Memory B cell (primary cell): ENCODE measurements at regions not wholly inside any gene's neighbourhood (a gene's known extent, or its start where the extent isn't known, plus 50 kb on each side); places are given as distances from the start of the nearest gene placed in this dataset.

Experiments used
- ATAC-seq: fragments of 150-1000 bp; cut with Tn5 transposase; 2 replicates; pipeline ENCODE4 v1.10.0; 2021; ENCODE audit warnings: low read depth, mild to moderate bottlenecking, moderate library complexity
- DNase-seq, 2 donors: peaks; one replicate each; pipeline ENCODE4 v3.0.0; 2022; ENCODE audit warnings: low spot score in 2 of 2
- H3K27ac Mint-ChIP-seq: one replicate; pipeline ENCODE4 v1.8.0; 2022; ENCODE audit warnings: mild to moderate bottlenecking, moderate library complexity, mixed read lengths
- H3K27me3 Mint-ChIP-seq: one replicate; pipeline ENCODE4 v1.8.0; 2022; ENCODE audit warnings: mixed read lengths
- H3K36me3 Mint-ChIP-seq: one replicate; pipeline ENCODE4 v1.8.0; 2022; ENCODE audit warnings: mild to moderate bottlenecking, mixed read lengths
- H3K4me1 Mint-ChIP-seq: one replicate; pipeline ENCODE4 v1.8.0; 2022; ENCODE audit warnings: mixed read lengths
- H3K4me3 Mint-ChIP-seq: one replicate; pipeline ENCODE4 v1.8.0; 2022; ENCODE audit warnings: mild to moderate bottlenecking, moderate library complexity, mixed read lengths
- H3K9me3 Mint-ChIP-seq: one replicate; pipeline ENCODE4 v1.8.0; 2022; ENCODE audit warnings: mixed read lengths

DNA sequence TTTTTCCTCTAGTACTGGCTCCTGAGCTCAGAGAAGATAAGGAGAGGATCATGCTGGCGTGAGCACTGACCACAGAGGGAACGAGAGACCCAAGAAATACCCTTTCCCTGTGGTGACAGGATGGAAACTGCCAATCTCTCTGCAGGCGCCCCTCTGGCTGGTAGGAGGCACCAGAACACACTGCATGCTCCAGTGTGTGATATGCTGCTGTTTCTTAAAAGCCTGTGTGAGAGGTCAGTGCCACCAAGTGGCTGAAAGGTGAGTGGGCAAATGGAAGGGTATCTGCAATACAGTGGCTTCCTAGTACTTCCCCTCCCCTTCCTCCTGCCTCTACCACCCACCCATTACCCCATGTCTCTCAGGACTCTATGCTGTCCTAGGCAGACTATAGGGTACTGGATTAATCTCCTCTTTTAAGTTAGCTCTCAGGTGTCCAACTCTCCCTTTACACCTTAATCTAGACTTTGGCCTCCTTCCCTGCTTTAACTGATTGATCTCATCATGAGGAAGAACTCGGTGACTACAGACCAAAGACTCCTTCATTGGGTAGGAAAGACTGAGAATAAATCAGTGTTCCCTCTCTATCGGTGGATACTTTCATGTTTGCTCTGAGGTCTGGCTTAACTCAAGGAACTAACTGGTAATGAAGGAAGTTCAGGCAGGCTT is 283.6 kb downstream of the ADRA2A start:
- Mint-ChIP-seq H3K36me3 (no peaks in the 10 kb centered on the region), H3K4me1 (no peaks in the 10 kb centered on the region), H3K4me3 (no peak overlapping the region), H3K27me3 (peaks cover 13% of the 10 kb centered on the region), H3K9me3 (no peaks in the 10 kb centered on the region), H3K27ac (no peak overlapping the region)
- ATAC-seq (peak; percentile 70), DNase-seq (no peak)

DNA sequence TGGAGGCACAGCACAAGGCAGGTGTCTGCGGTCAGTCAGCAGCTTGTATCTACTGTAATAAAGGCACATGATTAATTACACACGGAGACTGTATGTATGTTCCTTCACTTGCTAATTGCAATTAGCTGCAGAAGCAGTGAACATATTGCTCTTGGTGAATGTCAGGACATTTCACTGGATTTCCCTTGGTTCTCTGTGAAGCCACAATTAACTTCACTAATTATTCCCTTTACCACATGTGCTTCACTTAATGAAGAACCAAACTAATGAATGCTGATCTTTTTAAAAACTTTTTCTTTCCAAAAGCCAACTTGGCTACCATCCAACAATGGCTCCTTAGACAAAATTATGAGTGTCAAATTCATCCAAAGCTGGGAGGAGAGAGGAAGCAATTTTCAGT is 290.7 kb downstream of the ADRA2A start:
- H3K9me3 Mint-ChIP-seq, result no peaks in the 10 kb centered on the region
- no peak for ATAC-seq
- H3K4me3 Mint-ChIP-seq, result no peak overlapping the region
- peaks cover 9% of the 10 kb centered on the region for H3K27me3 Mint-ChIP-seq
- no peak for DNase-seq
- H3K36me3 Mint-ChIP-seq, result no peaks in the 10 kb centered on the region
- H3K4me1 Mint-ChIP-seq, result no peaks in the 10 kb centered on the region
- no peak overlapping the region for H3K27ac Mint-ChIP-seq

DNA sequence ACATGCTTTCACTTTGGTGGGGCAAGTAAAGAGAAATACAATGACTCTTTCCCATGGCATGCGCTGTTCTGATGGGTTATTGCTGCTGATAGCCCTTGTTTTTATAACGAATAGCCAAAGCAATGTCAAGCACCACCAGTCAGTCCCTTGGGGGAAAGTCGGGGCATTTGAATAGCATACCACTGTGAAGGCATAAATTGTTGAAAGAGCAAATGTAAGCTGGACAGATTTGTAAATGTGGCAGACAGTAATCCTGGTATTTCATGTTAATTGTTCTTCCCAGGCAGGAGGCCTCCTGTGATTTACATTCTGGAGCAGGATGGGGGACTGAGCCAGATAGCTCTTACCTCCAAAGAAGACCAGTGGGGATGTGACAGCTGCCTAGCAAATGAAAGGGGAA is 293.3 kb downstream of the ADRA2A start:
- H3K9me3 Mint-ChIP-seq, result no peaks in the 10 kb centered on the region
- H3K27ac Mint-ChIP-seq, result no peak overlapping the region
- H3K27me3 Mint-ChIP-seq, result peaks cover 10% of the 10 kb centered on the region
- DNase-seq (no peak), ATAC-seq (no peak)
- H3K36me3 Mint-ChIP-seq, result no peaks in the 10 kb centered on the region
- no peak overlapping the region for H3K4me3 Mint-ChIP-seq
- no peaks in the 10 kb centered on the region for H3K4me1 Mint-ChIP-seq

DNA sequence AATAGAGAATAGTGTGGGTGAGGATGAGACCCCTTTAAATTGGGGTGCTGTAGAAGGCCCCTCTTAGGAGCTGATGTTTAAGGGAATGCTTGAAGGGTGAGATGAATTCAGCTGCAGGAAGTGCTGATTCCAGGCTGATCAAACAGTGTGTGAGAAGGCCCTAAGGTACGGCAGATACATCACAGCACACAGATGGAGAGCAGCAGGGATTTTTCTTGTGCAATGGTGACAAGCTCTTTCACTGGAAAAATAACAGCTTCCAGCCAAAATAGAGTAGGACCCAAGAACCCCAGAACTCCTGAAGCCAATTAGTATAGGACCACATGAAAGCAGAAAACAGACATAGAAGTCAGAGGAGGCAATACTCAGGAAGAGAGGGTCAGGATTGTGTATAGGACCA is 296.9 kb downstream of the ADRA2A start:
- H3K27ac Mint-ChIP-seq, result no peak overlapping the region
- no peak for ATAC-seq
- no peaks in the 10 kb centered on the region for H3K4me1 Mint-ChIP-seq
- H3K9me3 Mint-ChIP-seq, result no peaks in the 10 kb centered on the region
- H3K4me3 Mint-ChIP-seq, result no peak overlapping the region
- DNase-seq, result no peak
- H3K27me3 Mint-ChIP-seq, result peaks cover 12% of the 10 kb centered on the region
- H3K36me3 Mint-ChIP-seq, result no peaks in the 10 kb centered on the region

DNA sequence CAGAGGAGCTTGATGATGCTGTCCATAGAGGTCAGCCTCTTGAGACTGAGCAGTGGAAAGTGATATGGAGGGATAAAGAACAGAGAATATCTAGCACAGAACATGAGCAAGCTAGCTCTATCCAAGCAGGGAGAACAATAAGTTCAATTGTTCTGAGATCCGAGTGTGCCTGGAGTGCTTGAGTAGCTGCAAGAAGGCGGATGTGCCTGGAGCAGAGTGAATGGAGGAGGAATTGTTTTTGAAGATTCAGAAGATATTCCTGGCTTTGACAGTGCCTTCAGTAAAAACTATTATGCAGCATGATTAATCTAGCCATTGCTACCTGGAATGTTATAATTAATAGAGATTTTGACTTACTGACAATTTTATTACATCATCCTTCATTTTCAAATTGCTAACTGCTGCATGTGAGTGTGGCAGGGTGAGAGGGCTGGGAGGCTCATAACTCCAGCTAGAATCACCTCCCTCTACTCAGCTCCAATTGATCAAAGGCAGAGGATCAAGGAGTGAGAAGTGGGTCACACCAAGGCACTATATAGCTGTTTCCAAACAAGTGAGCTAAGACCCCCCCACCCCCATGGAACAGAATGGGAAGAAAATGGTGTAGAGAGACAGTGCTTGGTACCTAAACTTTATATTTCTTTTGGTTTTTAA is 302.8 kb downstream of the ADRA2A start:
- DNase-seq, result no peak
- Mint-ChIP-seq H3K27me3 (peaks cover 17% of the 10 kb centered on the region), H3K27ac (no peak overlapping the region), H3K4me1 (no peaks in the 10 kb centered on the region), H3K9me3 (peaks cover 3% of the 10 kb centered on the region), H3K4me3 (no peak overlapping the region), H3K36me3 (no peaks in the 10 kb centered on the region)
- no peak for ATAC-seq

DNA sequence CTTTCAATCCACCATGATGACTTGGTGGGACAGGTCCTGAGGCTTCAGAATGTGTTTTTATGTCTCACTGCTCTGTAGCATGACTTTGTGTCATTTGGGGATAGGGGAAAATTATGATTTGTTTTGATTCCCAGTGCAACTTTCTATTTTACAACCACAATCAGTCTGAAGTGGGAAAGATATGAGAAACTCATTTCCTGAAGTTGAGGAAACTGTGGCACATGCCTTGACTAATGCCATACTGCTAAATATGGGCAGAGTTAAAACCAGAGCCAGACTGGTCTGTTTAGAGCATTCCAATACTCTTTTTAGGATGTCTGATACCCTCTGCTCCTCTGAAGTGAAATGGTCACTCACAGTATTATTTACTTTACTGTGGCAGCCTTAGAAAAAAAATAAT is 307.7 kb downstream of the ADRA2A start:
- ATAC-seq, result no peak
- no peak for DNase-seq
- Mint-ChIP-seq H3K27me3 (peaks cover 16% of the 10 kb centered on the region), H3K9me3 (peaks cover 4% of the 10 kb centered on the region), H3K36me3 (no peaks in the 10 kb centered on the region), H3K4me1 (no peaks in the 10 kb centered on the region), H3K4me3 (no peak overlapping the region), H3K27ac (no peak overlapping the region)

DNA sequence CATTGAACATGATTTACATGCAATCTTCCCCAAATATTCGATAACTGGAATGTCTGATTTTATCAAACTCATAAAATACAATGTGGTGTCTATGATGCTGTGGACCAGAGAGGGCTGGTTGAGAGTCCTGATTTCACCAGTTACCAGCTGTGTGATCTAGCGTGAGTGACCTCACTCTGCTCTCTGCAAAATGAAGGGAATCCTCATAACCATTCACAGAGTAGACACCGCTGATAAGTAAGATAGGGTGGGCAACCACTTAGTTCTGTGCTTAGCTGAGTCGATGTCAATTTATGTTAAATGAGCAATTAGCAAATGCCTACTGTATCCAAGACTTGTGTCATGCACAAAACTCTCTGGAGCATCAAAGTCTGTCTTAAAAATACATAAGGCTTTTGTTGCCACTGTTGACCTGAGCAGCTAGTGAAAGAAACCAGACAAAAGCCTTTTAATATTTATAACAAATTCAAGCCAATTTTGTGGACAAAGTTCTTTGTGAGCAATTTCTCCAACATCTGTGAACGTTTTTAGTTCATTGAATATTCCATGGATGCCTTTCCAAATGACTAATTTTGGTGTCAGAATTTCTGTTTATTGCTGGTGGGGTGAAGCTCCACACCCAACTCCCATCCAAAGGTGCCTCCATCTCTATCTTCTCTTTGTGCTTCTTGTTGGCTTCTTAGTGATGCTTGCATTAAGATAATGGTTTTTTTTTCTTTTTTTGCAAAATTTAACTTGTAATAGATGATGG is 314.2 kb downstream of the ADRA2A start:
- H3K27me3 Mint-ChIP-seq, result peaks cover 14% of the 10 kb centered on the region

DNA sequence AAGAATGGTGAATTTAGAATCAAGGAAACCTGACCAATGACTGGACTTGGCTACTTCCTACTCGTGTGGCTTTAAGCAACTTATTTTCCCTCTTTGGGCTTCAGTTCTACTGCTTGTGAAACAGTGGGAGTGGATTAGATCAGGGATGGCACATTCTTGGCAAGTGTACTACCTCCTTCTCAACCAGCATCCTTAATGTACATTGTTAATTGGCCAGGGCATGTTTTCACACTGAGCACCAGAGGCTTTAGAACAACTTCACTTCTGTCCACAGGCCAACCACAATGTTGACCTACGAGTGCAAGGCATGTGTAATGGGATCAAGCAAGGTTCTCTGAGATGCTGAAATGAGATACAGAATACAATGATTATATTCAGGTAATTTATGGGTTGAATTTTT is 315.3 kb downstream of the ADRA2A start:
- ATAC-seq (no peak), DNase-seq (no peak)
- H3K4me1 Mint-ChIP-seq, result no peaks in the 10 kb centered on the region
- H3K36me3 Mint-ChIP-seq, result no peaks in the 10 kb centered on the region
- peaks cover 8% of the 10 kb centered on the region for H3K27me3 Mint-ChIP-seq
- peaks cover 1% of the 10 kb centered on the region for H3K9me3 Mint-ChIP-seq
- no peak overlapping the region for H3K27ac Mint-ChIP-seq
- no peak overlapping the region for H3K4me3 Mint-ChIP-seq

More for the DNA sequence above, 314.2 kb downstream of the ADRA2A start:
- Mint-ChIP-seq H3K36me3 (no peaks in the 10 kb centered on the region), H3K9me3 (peaks cover 1% of the 10 kb centered on the region), H3K27ac (no peak overlapping the region), H3K4me3 (no peak overlapping the region), H3K4me1 (no peaks in the 10 kb centered on the region)
- DNase-seq (no peak), ATAC-seq (no peak)

DNA sequence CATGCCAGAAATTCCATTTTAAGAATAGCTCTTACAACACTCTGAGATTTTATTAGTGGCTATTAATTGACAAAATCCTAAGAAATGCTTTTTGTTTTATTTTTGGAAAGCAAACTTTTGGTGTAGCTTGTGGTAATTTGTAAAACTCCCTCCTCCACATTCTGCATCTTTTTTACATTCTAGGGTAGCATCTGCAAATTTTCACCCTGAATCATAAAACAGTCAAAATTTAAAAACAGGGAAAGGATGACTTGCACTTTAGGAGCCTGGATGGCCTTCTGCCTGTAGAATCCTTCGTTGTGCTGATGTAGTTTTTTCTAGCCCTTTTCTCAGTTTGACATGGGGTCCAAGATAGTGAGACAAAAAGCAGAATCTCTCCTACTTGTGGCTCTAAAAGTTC is 316.1 kb downstream of the ADRA2A start:
- ATAC-seq (no peak), DNase-seq (no peak)
- no peak overlapping the region for H3K4me3 Mint-ChIP-seq
- no peaks in the 10 kb centered on the region for H3K4me1 Mint-ChIP-seq
- H3K36me3 Mint-ChIP-seq, result no peaks in the 10 kb centered on the region
- H3K27me3 Mint-ChIP-seq, result peaks cover 6% of the 10 kb centered on the region
- no peaks in the 10 kb centered on the region for H3K9me3 Mint-ChIP-seq
- no peak overlapping the region for H3K27ac Mint-ChIP-seq

DNA sequence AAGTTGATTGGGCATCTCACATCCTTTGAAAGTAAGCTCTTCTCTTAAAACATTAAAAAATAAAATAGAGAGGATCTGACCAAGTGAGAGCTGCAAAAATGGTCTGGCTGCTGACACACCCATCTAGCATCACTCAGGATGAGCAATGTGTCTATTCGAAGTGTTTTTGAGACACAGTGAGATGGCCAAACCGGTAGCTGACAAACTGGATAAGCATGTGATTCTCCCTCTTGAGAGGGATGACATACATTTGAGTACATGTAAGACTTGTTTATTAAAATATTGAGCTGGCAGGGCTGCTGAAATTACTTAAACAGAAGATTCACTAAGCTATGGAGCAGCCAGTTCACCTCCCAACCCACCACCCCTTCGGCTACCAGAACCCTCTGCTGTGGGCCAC is 333.9 kb downstream of the ADRA2A start:
- ATAC-seq, result no peak
- H3K27ac Mint-ChIP-seq, result no peak overlapping the region

DNA sequence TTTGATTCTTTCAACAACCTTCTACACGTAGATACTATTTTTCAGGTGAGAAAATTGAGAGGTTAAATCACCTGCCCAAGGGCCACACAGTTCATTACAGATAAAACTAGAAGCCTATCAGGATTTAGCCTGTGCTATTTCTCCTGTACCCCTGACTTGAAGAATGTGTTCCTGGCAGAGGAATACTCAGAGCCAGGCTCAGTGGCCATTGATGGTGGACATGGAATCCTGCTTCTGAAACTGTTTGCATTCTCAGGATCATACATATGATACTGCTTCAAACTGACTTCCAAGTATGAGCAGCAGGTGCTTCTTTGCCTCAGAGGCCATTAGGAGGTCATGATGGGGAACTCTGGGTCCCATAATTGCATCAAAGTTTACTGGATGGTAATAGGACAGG is 348.6 kb downstream of the ADRA2A start:
- DNase-seq (no peak), ATAC-seq (no peak)
- Mint-ChIP-seq H3K9me3 (no peaks in the 10 kb centered on the region), H3K27ac (no peak overlapping the region), H3K36me3 (no peaks in the 10 kb centered on the region), H3K27me3 (peaks cover 8% of the 10 kb centered on the region), H3K4me3 (no peak overlapping the region), H3K4me1 (no peaks in the 10 kb centered on the region)

More for the DNA sequence above, 333.9 kb downstream of the ADRA2A start:
- no peaks in the 10 kb centered on the region for H3K36me3 Mint-ChIP-seq
- H3K4me3 Mint-ChIP-seq, result no peak overlapping the region
- DNase-seq, result no peak
- H3K9me3 Mint-ChIP-seq, result no peaks in the 10 kb centered on the region
- H3K4me1 Mint-ChIP-seq, result no peaks in the 10 kb centered on the region
- H3K27me3 Mint-ChIP-seq, result peaks cover 6% of the 10 kb centered on the region

DNA sequence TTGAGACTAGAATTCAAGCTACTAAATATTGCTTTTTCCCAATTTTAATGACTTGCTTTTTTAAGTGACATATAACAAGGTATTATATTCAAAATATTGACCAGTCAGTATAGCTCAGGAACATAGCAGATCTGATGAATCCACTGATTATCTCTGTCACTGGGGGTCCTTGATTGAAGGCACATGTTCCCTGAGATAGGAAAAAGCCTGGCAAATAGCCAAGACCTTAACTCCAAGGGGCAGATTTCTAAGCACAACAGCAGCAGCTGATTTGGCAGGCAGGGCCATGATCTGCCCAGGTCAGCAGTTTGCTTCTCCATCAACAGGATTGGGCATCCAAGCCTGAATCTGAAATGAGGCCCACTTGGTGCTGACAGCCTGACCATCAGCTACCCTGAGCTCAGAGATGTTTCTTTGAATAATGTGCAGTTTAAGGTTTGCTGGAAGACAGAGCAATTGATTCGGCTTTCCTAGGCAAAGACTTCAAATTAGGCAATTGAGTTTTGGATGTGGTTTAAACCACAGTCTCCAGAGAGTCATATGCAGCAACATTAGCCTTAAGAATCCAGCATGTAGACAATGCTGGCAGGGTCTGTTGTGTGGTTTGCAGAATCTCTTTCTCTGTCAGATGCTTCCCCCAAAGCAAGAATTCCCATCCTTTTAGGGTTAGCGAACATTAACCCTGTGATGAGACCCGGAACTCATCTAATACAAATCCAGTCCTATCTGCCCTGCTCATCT is 352.6 kb downstream of the ADRA2A start:
- no peaks in the 10 kb centered on the region for H3K4me1 Mint-ChIP-seq
- H3K27ac Mint-ChIP-seq, result no peak overlapping the region
- H3K36me3 Mint-ChIP-seq, result no peaks in the 10 kb centered on the region
- DNase-seq, result no peak
- no peak for ATAC-seq
- no peaks in the 10 kb centered on the region for H3K27me3 Mint-ChIP-seq
- H3K9me3 Mint-ChIP-seq, result no peaks in the 10 kb centered on the region
- H3K4me3 Mint-ChIP-seq, result no peak overlapping the region

DNA sequence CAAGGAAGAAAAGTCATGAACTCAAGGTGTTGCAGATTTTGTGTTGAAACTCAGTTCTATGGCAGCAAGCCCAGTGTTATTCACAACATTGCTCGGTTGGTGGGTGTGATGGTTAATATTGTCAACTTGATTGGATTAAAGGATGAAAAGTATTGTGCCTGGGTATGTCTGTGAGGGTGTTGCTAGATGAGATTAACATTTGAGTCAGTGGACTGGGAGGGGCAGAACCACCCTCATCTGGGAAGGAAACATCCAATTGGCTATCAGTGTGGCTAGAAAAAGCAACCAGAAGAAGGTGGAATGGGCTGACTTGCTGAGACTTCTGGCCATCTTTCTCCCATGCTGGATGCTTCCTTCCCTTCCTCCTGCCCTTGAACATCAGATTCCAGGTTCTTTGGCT is 353.2 kb downstream of the ADRA2A start:
- H3K36me3 Mint-ChIP-seq, result no peaks in the 10 kb centered on the region
- H3K27ac Mint-ChIP-seq, result no peak overlapping the region
- DNase-seq (no peak), ATAC-seq (no peak)
- no peaks in the 10 kb centered on the region for H3K9me3 Mint-ChIP-seq
- no peaks in the 10 kb centered on the region for H3K27me3 Mint-ChIP-seq
- H3K4me3 Mint-ChIP-seq, result no peak overlapping the region
- no peaks in the 10 kb centered on the region for H3K4me1 Mint-ChIP-seq

DNA sequence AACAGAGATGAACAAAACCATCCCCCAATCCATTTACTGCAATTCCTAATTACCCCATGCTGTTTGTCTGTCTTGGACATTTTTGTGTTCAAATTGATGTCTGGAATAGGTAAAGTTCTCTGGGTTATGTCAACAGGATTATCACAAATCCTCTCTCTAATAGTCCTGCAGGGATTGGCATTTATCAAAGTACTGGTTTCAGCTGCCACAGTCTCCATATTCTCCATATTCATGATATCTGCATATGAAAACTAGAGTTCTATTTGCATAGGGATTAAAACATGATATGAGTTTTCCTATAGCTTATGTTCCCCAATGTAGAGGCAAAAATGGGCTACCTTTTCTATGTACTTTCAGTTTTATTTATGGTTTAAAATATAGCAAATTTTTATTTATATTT is 355.8 kb downstream of the ADRA2A start:
- no peak for ATAC-seq
- Mint-ChIP-seq H3K4me3 (no peak overlapping the region), H3K27ac (no peak overlapping the region), H3K9me3 (no peaks in the 10 kb centered on the region), H3K4me1 (no peaks in the 10 kb centered on the region), H3K36me3 (no peaks in the 10 kb centered on the region), H3K27me3 (peaks cover 2% of the 10 kb centered on the region)
- DNase-seq, result no peak
